Astrocyte of the hippocampus (primary cell): ENCODE measurements at regions not wholly inside any gene's neighbourhood (a gene's known extent, or its start where the extent isn't known, plus 50 kb on each side); places are given as distances from the start of the nearest gene placed in this dataset.
A peak's percentile ranks its signal among the peaks of the same experiment; 100 is the strongest.

ENCODE experiments used
- DNase-seq: peaks from one replicate; pipeline ENCODE4 v3.0.0; 2011; ENCODE audit warnings: low read depth, low spot score

- DNase-seq: peak; percentile 68
Observed at GRCh38 chr16:64412578-64413280, 709.1 kb downstream of the CDH11 start.

DNA sequence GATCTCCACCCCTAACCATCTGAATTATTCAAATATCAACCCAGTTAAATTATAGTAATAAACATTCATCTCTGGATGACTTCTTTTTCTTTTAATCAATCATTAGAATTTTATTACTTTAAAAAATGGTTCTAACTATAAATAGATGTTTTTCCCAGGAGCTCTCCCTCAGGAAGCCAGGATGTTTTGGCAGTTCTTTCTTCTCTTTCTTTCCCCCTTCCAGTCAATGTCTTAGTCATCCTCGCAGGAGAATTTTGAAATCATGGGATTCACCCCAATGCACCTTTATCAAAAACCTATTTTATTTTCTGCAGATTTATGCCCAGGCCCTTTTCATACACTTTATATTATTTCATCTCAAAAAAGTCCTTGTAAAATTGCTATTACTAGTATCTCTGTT, 711.6 kb downstream of the CDH11 start:
- no peak for DNase-seq

- no peak for DNase-seq
Observed at GRCh38 chr16:64409783-64410210, 712.1 kb downstream of the CDH11 start.

DNA sequence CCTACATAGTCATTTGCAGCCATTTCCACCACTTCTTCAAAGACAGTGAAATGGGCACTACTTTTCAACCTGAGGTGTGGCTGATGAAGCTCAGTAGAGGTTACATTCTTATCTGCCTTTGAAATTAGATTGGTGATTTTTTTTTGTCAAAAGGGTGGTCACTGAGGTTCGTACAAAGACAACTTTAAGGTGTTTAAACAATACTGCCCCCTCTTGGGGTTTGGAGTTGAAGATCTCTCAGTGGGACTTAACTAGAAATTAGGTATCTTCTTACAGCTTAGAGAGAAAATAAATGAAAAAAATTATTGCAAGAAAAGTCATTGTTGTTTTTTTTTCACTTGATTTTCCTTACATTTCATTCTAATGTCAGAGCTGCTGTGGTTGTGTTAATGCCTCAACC, 713.2 kb downstream of the CDH11 start:
- DNase-seq: no peak

- DNase-seq: no peak
Observed at GRCh38 chr16:64406770-64407181, 715.1 kb downstream of the CDH11 start.

DNA sequence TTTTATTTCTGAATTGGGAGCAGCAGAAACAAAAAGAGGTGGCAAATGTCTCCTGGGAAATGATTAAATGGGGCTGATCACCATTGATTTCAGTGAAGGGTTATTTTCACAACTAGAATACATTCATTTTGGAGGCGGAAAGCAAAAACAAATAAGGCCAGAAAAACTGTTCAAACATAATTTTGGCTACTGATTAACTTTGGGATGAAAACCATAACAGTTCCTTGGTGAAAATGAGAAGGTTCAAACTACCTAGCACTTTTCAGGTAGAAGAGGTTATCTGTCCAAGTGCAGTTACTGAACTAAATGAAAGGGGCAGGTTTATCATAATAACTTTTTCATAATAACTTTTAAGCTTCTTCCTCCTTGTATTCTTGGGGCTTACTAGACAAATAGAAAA, 718.5 kb downstream of the CDH11 start:
- DNase-seq: no peak

DNA sequence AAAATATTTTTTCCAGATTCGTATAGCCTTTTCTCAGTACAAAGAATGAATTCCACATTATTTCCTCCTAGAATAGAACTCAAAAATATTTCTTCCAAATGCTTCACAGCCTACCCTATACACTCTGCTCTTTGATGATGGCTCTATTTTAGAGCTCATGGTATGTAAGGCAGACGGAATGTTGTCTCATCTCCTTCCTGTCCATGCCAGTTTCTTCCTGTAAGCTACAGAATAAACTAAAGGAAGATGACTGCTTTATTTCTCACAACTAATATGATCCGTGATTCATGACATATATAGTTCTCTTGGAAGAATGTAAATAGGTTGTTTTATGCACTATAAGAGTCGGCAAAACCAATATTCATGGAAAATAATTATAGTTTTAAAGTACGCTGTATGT, 723.1 kb downstream of the CDH11 start:
- DNase-seq: no peak

DNA sequence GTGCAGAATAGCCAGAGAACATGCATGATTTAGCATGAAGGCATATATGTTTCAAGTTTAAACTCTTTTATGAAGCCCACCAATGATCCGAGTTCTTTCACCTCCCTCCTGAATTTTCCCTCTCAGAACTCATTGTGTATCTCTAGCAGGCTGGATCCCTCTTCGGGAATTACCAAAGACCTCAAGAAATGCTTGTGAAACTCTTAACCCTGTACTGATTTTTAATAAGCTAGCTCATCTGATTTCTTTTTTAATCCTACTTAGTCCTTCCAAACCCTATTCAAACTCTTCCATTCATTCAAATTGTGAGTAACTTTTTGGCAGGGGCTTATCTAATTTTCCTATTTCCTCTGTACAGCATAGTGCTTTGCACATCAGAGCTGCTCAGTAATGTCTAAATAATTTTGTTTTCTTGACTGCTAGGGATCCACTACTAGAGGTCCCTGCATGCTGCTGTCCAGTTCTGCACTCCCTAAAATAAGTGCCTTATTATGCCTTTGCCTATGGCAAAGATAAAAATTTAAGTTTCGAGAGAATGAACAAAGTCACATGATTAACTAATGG, 723.8 kb downstream of the CDH11 start:
- DNase-seq: peak; percentile 49

- DNase-seq: no peak
Observed at GRCh38 chr16:64397042-64397441, 724.8 kb downstream of the CDH11 start.

GRCh38 chr16:64394061-64394460, 727.8 kb downstream of the CDH11 start:
- no peak for DNase-seq

DNA sequence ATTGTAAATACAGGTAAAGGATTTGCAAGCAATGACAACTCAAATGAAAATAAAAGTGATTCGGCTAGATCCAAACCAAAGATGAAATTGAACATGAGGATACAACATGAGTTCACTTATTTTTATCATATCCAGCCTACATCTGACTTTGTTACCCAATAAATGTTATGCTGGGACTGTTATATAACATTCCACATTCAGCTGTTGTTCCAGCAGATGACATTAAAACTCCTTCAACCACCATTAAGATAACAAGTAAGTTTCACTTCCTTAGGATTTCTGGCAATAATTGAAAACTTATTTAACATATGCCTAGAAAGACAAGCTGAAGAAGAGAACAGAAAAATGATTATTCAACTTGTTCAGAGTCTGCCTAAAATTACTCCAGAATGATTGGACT, 729.4 kb downstream of the CDH11 start:
- DNase-seq: no peak

DNA sequence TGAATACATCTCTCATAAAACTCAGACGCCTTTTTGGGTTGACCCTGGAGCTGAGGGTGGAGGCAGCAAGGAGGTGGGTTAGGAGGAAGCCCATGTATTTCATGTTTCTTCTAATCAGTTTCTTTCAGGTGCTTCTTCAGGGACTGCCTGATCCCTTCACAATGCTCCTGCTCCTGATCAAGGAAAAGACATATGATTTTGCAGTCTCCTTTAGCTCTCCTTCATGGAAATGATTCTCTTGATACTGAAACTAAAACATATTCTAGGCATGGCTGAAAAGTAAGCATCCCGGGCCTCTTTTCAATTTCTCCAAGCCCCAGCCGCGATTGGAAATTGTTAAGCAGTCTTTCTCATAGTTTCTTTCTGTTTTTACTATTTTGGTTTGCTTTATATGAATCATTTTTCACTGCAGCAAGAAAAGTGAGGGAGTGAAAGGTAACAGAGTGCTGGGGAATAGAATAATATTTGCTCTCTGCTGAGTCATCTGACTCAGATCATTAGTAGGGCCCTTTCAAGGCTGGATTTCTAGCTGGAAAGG, 730.7 kb downstream of the CDH11 start:
- DNase-seq: peak; percentile 55

DNA sequence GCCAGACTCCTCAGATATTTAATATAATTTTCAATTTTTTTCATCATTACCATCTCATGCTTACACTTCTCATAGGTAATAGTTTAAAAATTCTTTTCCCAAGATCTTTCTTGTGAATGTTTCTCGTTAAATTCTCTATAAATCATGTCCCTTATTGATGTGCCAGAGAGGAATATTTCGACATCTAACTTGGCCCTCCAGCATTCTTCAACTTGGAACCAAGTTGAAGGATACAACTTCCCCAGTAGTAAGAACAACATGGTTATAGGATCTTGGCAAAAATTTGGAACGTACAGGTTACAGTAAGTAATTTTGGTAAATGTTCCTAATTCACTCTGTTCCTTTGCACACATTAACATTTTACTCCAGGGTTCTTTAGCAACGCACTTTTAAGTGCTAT, 731.8 kb downstream of the CDH11 start:
- no peak for DNase-seq

- no peak for DNase-seq
Observed at GRCh38 chr16:64384636-64385035, 737.2 kb downstream of the CDH11 start.

DNA sequence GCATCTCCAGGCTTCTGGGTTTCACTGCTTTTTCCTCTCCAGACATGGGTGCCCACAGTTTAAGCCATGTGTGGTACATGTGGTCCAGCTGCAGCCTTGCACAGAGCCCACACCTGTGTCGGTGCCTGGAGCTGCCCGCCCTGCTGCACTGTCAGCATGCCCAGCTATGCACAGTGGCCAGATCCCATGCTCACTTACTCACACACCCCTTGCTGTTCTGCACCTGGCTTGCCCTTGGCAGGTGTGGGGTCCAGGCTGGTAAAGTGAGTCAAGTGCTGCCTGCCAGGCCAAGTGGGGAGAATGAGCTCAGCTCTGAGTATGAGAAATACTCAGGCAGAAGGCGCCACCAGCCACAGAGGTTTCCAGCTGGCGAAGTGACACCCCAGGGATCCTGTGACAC, 739.9 kb downstream of the CDH11 start:
- DNase-seq: no peak

DNA sequence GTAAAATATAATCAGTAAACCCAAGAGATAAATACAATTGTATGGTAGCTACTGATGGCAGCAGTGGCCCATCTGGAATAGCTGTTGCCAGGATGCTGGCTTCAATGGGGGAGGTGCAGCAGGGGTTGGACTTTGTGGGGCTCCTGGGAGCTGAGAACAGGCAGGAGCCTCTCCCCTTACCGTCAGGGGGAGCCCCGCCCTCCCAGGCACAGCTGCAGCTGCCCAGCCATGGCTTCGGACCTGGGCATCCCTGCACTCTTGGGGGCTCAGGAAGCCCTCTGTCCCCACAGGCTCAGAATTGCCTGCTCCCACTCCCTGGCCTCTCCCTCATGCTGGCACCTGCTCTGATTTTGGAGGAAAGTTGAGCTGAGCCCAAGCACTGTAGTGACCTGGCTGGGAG, 741.1 kb downstream of the CDH11 start:
- no peak for DNase-seq

DNA sequence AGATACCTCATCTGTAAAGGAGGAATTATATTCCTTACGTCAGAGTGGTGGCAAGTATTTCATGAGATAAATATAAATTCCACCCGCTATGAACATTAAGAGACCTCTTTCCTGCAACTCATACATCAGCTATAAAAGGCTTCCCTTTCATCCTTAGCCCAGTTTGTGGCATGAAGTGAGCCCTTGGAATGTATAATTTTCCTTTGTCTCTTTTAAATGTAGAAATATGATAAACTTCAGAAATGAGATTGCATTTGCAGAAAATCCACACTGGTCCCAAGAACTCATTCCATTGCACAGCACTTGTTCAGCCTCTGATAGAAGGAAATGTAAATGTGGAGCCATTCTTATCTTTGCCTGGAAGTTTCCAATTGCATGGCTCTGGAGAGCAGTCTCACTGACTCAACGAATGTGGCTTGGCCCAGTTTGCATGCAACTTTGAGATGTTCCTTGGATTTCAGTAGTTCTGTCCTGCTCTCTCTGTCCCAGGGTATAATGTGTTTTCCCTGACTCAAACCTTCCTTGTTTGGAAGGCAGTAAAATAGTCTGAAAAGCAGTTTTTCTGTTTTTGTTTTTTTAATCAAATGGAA, 746.4 kb downstream of the CDH11 start:
- DNase-seq: peak; percentile 41

GRCh38 chr16:64370112-64370511, 751.8 kb downstream of the CDH11 start:
- DNase-seq: no peak

- DNase-seq: no peak
Observed at GRCh38 chr16:64365448-64365931, 756.4 kb downstream of the CDH11 start.

- DNase-seq: no peak
Observed at GRCh38 chr16:64364894-64365293, 757.0 kb downstream of the CDH11 start.

DNA sequence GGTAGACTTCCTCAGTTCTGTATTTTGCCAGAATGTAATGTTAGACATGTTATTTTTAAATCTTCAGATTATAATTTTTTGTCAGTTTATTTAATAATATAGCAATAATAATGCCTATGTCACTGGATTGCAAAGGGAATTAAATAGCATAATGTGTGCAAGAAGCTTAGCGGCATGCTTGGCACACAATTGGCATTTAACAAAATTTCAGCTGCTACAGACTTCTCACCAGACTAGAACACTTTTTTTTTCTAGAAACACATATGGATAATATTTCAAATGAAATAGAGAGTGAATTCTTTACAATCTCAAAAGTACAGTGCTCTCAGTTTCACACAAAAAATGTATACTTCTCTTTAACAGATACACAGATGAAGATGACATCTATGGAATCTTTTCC, 757.4 kb downstream of the CDH11 start:
- DNase-seq: no peak

DNA sequence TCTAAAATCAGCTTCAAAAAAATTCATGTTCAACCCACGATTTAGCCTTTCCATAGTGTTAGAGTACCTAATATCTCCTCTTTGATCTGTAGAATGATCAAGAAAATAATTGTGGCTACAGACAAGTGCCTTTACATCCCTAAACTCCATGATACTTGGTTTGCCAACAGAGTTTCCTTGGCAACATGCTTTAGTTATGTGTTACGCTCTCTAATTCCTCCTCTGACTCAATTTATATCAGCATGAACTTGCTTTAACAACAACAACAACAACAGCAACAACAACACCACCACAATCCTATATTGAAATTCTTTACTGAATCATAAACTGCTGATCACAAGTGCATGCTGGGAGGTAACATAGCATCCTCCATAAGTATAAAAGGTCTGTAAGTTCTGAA, 757.8 kb downstream of the CDH11 start:
- no peak for DNase-seq

DNA sequence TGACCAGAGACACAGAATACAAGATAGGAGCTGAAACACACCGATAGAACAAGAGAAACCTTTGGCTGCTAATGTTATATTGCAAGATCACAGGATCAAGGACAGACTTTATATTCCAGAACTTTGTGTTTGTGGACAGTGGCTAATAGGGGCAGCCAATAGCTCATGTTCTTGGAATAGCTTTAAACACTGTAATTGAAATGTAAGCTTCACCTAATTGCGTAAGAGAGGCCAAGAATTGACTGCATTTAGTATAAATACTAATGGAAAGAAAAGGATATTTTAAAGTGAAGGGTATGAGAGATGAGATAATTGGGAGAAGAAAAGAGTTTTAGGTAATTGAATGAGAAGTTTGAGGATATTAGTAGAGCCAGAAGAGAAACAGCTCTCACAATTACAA, 758.8 kb downstream of the CDH11 start:
- DNase-seq: no peak
